H1 (cell line): ENCODE measurements at regions not wholly inside any gene's neighbourhood (a gene's known extent, or its start where the extent isn't known, plus 50 kb on each side); places are given as distances from the start of the nearest gene placed in this dataset.

Experiments used
- CEBPB ChIP-seq: IDR thresholded peaks from 2 replicates; pipeline ENCODE4 v1.6.1; 2012; ENCODE audit warnings: low read depth, low read length
- EZH2 ChIP-seq: fragments of 200-600 bp; sonication (generic); IDR thresholded peaks from 2 replicates; pipeline ENCODE4 v1.7.1; 2012; ENCODE audit warnings: low read depth, mild to moderate bottlenecking, moderate library complexity, low read length, inconsistent platforms; ENCODE audit not compliant: severe bottlenecking
- GABPA ChIP-seq: IDR thresholded peaks from 2 replicates; pipeline ENCODE4 v1.6.1; 2011; ENCODE audit warnings: mild to moderate bottlenecking, low read length, moderate library complexity, borderline replicate concordance; ENCODE audit not compliant: insufficient read depth
- SP4 ChIP-seq: IDR thresholded peaks from 2 replicates; pipeline ENCODE4 v1.6.1; 2012; ENCODE audit warnings: low read length, inconsistent platforms
- TEAD4 ChIP-seq: IDR thresholded peaks from 2 replicates; pipeline ENCODE4 v1.6.1; 2012; ENCODE audit warnings: low read depth, low read length, inconsistent platforms, mixed read lengths

DNA sequence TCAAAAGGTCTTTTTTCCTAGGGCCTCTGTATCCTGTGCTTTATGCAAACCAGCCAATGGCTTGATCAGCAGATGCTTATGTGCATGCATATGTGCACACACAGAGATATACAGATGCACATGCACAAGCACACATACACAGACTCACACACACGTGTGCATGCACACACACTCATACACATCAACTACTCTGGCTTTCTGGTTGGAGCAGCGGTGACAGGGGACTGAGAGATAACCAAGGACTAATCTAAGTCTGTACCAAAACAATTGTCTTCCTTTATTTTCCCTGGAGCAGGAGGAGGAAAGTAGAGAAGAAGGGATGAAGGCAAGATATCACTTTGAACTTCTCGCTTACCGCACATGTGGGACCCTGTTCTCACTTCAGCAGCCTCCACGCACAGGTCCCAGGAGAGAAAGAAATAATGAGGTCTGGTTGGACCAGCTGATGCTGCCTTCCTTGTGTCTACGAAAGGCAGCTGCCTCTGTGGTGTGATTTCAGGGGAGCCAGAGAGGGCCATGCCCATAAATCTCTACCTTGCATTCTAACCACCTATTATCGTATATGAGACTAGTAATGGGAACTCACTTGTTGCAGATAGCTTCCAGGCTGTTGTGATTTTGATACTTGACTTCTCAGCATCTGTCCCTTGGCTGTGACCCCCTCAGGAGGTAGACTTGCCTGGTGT is 338.0 kb downstream of the EN1 start (continued):
- TF ChIP-seq EZH2, result no peak
- no peak for TF ChIP-seq TEAD4
- TF ChIP-seq CEBPB, result no peak
- TF ChIP-seq GABPA, result no peak
- TF ChIP-seq SP4, result no peak
